Mesendoderm (in vitro differentiated cells): ENCODE measurements at regions not wholly inside any gene's neighbourhood (a gene's known extent, or its start where the extent isn't known, plus 50 kb on each side); places are given as distances from the start of the nearest gene placed in this dataset.
"Not testable (repeated sequence)": the region's sequence is repeated elsewhere in the genome, so short reads cannot be mapped to it uniquely, and the experiment has no call there.

ENCODE experiments used
- DNase-seq: peaks from one replicate; pipeline ENCODE4 v3.0.0; 2013
- H2AK5ac ChIP-seq: 2 replicates; pipeline ENCODE4 v1.6.1; 2013; ENCODE audit warnings: low read length, inconsistent platforms
- H2BK120ac ChIP-seq: 2 replicates; pipeline ENCODE4 v1.6.1; 2013; ENCODE audit warnings: low read depth, mild to moderate bottlenecking, low read length, moderate library complexity, mixed read lengths
- H2BK15ac ChIP-seq: replicated peaks from 2 replicates; pipeline ENCODE4 v1.6.1; 2013; ENCODE audit warnings: low read depth, mild to moderate bottlenecking, moderate library complexity
- H2BK5ac ChIP-seq: 2 replicates; pipeline ENCODE4 v1.6.1; 2013; ENCODE audit warnings: low read length, inconsistent platforms
- H3K18ac ChIP-seq: 2 replicates; pipeline ENCODE4 v1.6.1; 2013; ENCODE audit warnings: mild to moderate bottlenecking, low read length, mixed read lengths
- H3K23ac ChIP-seq: one replicate; pipeline ENCODE4 v1.6.1; 2013; ENCODE audit warnings: low read length
- H3K27ac ChIP-seq: 2 replicates; pipeline ENCODE4 v1.5.1; 2013; ENCODE audit warnings: low read depth, mild to moderate bottlenecking, inconsistent platforms, low read length, moderate library complexity
- H3K27me3 ChIP-seq: 2 replicates; pipeline ENCODE4 v1.6.1; 2013; ENCODE audit warnings: low read length, control low read depth, mild to moderate bottlenecking, inconsistent platforms; ENCODE audit not compliant: insufficient read depth, poor library complexity
- H3K36me3 ChIP-seq: 2 replicates; pipeline ENCODE4 v1.6.1; 2013; ENCODE audit warnings: low read length, inconsistent platforms; ENCODE audit not compliant: control insufficient read depth, insufficient read depth
- H3K4ac ChIP-seq: one replicate; pipeline ENCODE4 v1.6.1; 2013; ENCODE audit warnings: low read depth, mild to moderate bottlenecking, low read length, moderate library complexity
- H3K4me1 ChIP-seq: 2 replicates; pipeline ENCODE4 v1.6.1; 2013; ENCODE audit warnings: low read depth, low read length, inconsistent platforms; ENCODE audit not compliant: control insufficient read depth
- H3K4me2 ChIP-seq: 2 replicates; pipeline ENCODE4 v1.6.1; 2013; ENCODE audit warnings: low read length
- H3K4me3 ChIP-seq: 2 replicates; pipeline ENCODE4 v1.5.1; 2013; ENCODE audit warnings: mild to moderate bottlenecking, low read length
- H3K56ac ChIP-seq: one replicate; pipeline ENCODE4 v1.6.1; 2013; ENCODE audit warnings: low read length
- H3K79me1 ChIP-seq: 2 replicates; pipeline ENCODE4 v1.6.1; 2013; ENCODE audit warnings: low read length, inconsistent platforms
- H3K79me2 ChIP-seq: 2 replicates; pipeline ENCODE4 v1.6.1; 2013; ENCODE audit warnings: mild to moderate bottlenecking, low read length; ENCODE audit not compliant: control insufficient read depth, insufficient read depth
- H3K9ac ChIP-seq: 2 replicates; pipeline ENCODE4 v1.6.1; 2013; ENCODE audit warnings: low read length, inconsistent platforms
- H4K5ac ChIP-seq: one replicate; pipeline ENCODE4 v1.6.1; 2013; ENCODE audit warnings: low read length
- H4K8ac ChIP-seq: one replicate; pipeline ENCODE4 v1.6.1; 2013; ENCODE audit warnings: low read depth, mild to moderate bottlenecking, control low read depth, low read length, moderate library complexity
- WGBS: extraction: QIAGEN DNeasy Blood & Tissue Kit; methylation state at CpG from one replicate; pipeline ENCODE4 v1.1.7; 2013; ENCODE audit warnings: low lambda C conversion rate, missing lambda C conversion rate; ENCODE audit not compliant: insufficient coverage; ENCODE audit errors: extremely low coverage; 5-methylcytosine and 5-hydroxymethylcytosine counted together

DNA sequence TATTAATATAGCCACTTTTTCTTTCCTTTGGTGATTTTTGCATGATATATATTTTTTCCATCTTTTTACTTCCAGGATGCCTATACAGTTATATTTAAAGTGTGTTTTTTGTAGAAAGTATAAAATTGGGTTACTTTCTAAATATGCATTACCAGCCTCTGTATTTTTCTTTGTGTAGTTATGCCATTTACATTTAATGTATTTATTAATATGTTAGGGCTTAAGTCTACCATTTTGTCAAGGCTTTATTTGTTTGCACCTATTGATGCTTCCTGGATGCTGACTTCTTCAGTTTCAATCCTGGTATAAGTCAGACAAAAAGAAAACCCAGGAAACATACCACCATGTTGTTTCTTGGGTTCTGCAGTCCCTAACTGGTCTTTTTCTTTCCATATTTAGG lies 911.1 kb upstream of the GOT2 start:
- H3K18ac ChIP-seq: no peak overlapping the region
- H2BK120ac ChIP-seq: no peak overlapping the region
- H3K79me2 ChIP-seq: no peaks in the 10 kb centered on the region
- no peak overlapping the region for H3K23ac ChIP-seq
- H2BK5ac ChIP-seq: no peak overlapping the region
- H3K36me3 ChIP-seq: no peaks in the 10 kb centered on the region
- H3K4ac ChIP-seq: no peak overlapping the region
- no peak overlapping the region for H3K56ac ChIP-seq
- no peak overlapping the region for H3K9ac ChIP-seq
- H4K8ac ChIP-seq: no peak overlapping the region
- no peak overlapping the region for H3K4me2 ChIP-seq
- H3K4me1 ChIP-seq: no peaks in the 10 kb centered on the region
- no peaks in the 10 kb centered on the region for H3K27me3 ChIP-seq
- H2AK5ac ChIP-seq: no peak overlapping the region
- DNase-seq: no peak
- no peak overlapping the region for H3K4me3 ChIP-seq
- H3K27ac ChIP-seq: no peak overlapping the region
- no peak overlapping the region for H2BK15ac ChIP-seq
- H4K5ac ChIP-seq: no peak overlapping the region
- no peaks in the 10 kb centered on the region for H3K79me1 ChIP-seq

DNA sequence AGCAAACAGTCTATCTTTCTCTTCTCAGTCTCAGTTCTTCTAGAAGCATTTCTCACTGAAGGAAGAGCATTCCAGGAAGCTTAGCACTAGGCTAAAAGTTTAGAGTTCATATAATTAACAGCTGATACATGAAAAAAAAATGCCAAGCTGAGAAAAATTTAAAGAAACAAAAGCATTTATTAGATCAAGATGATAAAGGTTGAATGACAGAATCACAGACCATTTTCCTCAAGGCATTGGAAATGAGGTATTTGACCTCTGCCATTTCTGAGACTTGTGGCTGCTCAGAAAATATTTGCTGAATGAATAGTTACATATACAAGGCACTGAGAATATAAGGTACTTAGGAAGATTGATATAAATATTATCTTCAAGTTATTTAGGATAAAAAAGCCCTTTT lies 901.6 kb upstream of the GOT2 start:
- no peak overlapping the region for H2AK5ac ChIP-seq
- no peaks in the 10 kb centered on the region for H3K27me3 ChIP-seq
- no peak overlapping the region for H3K18ac ChIP-seq
- H3K4me1 ChIP-seq: no peaks in the 10 kb centered on the region
- H3K27ac ChIP-seq: no peak overlapping the region
- no peak overlapping the region for H2BK120ac ChIP-seq
- H4K8ac ChIP-seq: no peak overlapping the region
- H3K79me1 ChIP-seq: no peaks in the 10 kb centered on the region
- no peak for DNase-seq
- no peak overlapping the region for H4K5ac ChIP-seq
- H3K56ac ChIP-seq: no peak overlapping the region
- no peak overlapping the region for H3K4me3 ChIP-seq
- no peak overlapping the region for H3K4ac ChIP-seq
- H2BK15ac ChIP-seq: no peak overlapping the region
- H2BK5ac ChIP-seq: no peak overlapping the region
- H3K4me2 ChIP-seq: no peak overlapping the region
- H3K79me2 ChIP-seq: no peaks in the 10 kb centered on the region
- H3K36me3 ChIP-seq: no peaks in the 10 kb centered on the region
- no peak overlapping the region for H3K23ac ChIP-seq
- no peak overlapping the region for H3K9ac ChIP-seq

DNA sequence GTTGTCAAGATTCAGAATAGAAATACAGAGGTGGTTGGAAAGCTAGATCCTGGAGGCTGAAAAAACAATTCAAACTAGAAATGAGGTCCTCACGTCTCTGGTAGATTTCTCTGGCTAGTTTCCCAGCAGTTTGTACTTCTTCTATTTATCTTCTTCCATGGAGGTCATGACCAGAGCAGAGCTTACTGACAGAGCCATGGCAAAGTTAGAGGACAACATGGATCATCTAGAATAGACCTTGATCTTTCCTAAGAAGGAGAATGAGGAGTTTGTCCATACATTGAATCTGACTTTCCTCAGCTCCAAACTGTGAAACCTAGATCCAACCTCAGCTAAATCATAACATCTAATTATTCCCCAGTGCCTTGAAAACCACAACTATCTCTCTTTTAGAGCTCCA lies 900.8 kb upstream of the GOT2 start:
- Histone ChIP-seq H2BK5ac (no peak overlapping the region), H3K9ac (no peak overlapping the region), H3K79me2 (no peaks in the 10 kb centered on the region), H3K4me2 (no peak overlapping the region), H3K79me1 (no peaks in the 10 kb centered on the region), H4K8ac (no peak overlapping the region), H2BK15ac (no peak overlapping the region), H3K56ac (no peak overlapping the region), H2AK5ac (no peak overlapping the region), H4K5ac (no peak overlapping the region), H3K4me3 (no peak overlapping the region), H3K18ac (peak overlapping the region; percentile 60), H3K27ac (no peak overlapping the region), H3K4ac (no peak overlapping the region), H2BK120ac (no peak overlapping the region), H3K4me1 (no peaks in the 10 kb centered on the region), H3K36me3 (no peaks in the 10 kb centered on the region), H3K23ac (no peak overlapping the region), H3K27me3 (no peaks in the 10 kb centered on the region)
- DNase-seq: no peak
- no CpG with 5 or more reads among the region's 1 CpG for WGBS

DNA sequence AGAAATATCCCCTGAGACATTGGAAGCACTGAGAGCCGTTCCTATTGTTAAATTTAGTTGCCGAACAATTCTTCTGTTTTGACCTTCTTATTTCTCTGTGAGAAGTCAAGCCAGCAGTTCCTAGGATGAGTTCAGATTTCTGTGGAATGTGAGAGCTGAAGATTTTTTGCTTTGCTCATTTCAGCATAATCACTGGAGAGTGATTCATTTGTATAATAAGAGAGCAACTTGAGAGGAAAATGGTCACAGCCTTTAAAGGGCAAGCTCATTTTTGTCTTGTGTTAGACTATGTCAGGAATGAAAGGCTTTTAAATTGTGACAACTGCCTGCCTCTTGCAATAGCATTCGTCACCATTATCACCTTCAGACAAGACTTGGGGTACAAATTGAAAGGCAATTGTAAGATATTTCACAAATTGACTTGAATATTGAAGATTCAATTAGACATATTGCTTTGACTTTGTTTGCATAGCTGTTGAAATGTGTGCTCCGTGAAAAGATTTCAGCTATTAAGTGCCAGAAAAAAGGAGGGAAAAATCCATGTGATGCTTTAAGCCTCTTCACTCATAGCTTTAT lies 900.0 kb upstream of the GOT2 start:
- Histone ChIP-seq H2AK5ac (no peak overlapping the region), H3K23ac (no peak overlapping the region), H2BK120ac (no peak overlapping the region), H2BK15ac (peak overlapping the region; percentile 74), H3K4me3 (no peak overlapping the region), H4K8ac (no peak overlapping the region), H3K27ac (no peak overlapping the region), H3K9ac (no peak overlapping the region), H2BK5ac (no peak overlapping the region), H3K4me2 (no peak overlapping the region), H3K36me3 (no peaks in the 10 kb centered on the region), H3K79me2 (no peaks in the 10 kb centered on the region), H3K79me1 (no peaks in the 10 kb centered on the region), H3K4ac (no peak overlapping the region), H3K4me1 (no peaks in the 10 kb centered on the region), H3K56ac (no peak overlapping the region), H4K5ac (no peak overlapping the region), H3K27me3 (no peaks in the 10 kb centered on the region), H3K18ac (no peak overlapping the region)
- WGBS: no CpG with 5 or more reads among the region's 4 CpGs
- DNase-seq: no peak

DNA sequence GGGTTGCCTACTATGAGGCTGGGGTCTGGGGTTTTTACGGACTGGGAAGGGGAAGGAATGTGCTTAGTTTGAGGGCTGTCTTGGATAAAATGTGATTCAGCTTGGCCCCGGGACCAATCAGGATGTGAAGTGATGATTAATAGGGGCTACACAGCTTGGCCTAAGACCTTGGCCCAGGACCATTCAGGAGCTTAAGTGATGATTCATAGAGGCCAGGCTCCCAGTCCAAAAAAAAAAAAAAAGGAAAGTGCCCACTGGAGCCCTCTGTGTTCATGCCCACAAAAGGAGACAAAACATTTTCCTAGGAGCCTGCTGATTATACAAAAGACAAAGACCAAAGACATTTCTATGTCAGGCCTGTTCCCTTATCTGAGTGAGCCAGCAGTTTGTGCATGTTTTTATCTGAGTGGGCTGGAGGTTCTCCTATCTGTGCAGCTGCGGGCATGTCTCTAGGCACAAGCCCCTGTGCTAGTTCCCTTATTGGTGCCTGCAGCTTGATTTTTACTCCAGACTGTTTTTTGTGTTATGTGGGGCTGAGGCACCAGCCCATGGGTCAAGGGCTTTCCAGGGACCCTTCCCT lies 898.2 kb upstream of the GOT2 start:
- Histone ChIP-seq H2BK5ac (no peak overlapping the region), H3K23ac (no peak overlapping the region), H3K79me2 (no peaks in the 10 kb centered on the region), H3K4me3 (no peak overlapping the region), H4K5ac (no peak overlapping the region), H2BK120ac (no peak overlapping the region), H3K4ac (no peak overlapping the region), H2AK5ac (no peak overlapping the region), H3K36me3 (no peaks in the 10 kb centered on the region), H3K18ac (peak overlapping the region; percentile 28), H3K27me3 (no peaks in the 10 kb centered on the region), H3K9ac (no peak overlapping the region), H3K4me2 (no peak overlapping the region), H2BK15ac (no peak overlapping the region), H3K4me1 (no peaks in the 10 kb centered on the region), H3K79me1 (no peaks in the 10 kb centered on the region), H3K56ac (no peak overlapping the region), H3K27ac (no peak overlapping the region), H4K8ac (peak overlapping the region; percentile 28)
- WGBS: no CpG with 5 or more reads among the region's 3 CpGs
- DNase-seq: no peak

DNA sequence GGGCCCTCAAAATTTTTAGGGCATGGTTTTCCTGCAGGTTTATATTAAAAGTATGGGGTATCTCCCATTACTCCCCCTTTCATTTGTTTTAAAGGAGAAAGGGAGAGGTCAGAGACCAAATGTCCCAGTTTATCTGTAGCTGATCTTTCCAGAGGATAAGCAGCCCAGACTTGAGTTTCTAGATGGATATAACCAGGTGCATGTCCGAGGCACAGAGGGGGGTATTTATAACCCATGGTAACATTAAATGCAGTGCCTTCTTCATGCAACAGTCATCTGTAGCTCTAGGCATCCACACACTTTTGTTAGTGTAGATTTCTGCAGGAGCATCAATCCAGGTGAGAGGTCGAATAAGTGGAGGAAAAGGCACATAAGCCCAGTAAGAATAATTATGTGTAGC lies 890.3 kb upstream of the GOT2 start:
- H3K27me3 ChIP-seq, H2BK5ac ChIP-seq, H3K4me1 ChIP-seq, H3K4me3 ChIP-seq, H3K9ac ChIP-seq, H3K79me2 ChIP-seq, H3K36me3 ChIP-seq, H2BK15ac ChIP-seq, H3K23ac ChIP-seq, H3K79me1 ChIP-seq, H2AK5ac ChIP-seq, H4K8ac ChIP-seq, DNase-seq, H3K56ac ChIP-seq, H3K4ac ChIP-seq, H2BK120ac ChIP-seq, H3K18ac ChIP-seq, H3K4me2 ChIP-seq, H3K27ac ChIP-seq, H4K5ac ChIP-seq: not testable (repeated sequence)
- no CpG with 5 or more reads among the region's 2 CpGs for WGBS
